Mesenchymal stem cell (in vitro differentiated cells and primary cell): ENCODE measurements at regions not wholly inside any gene's neighbourhood (a gene's known extent, or its start where the extent isn't known, plus 50 kb on each side); places are given as distances from the start of the nearest gene placed in this dataset.
A peak's percentile ranks its signal among the peaks of the same experiment; 100 is the strongest.

ENCODE experiments used
- DNase-seq: peaks from one replicate; pipeline ENCODE4 v3.0.0-alpha.2; 2013
- H2AFZ ChIP-seq: one replicate; pipeline ENCODE4 v1.6.1; 2013; ENCODE audit warnings: low read depth, mild to moderate bottlenecking, control low read depth, inconsistent platforms, low read length, moderate library complexity
- H2AK5ac ChIP-seq: 2 replicates; pipeline ENCODE4 v1.6.1; 2013; ENCODE audit warnings: low read length, moderate library complexity, mild to moderate bottlenecking, inconsistent platforms; ENCODE audit not compliant: severe bottlenecking
- H2BK120ac ChIP-seq: one replicate; pipeline ENCODE4 v1.6.1; 2013; ENCODE audit warnings: low read depth, mild to moderate bottlenecking, inconsistent platforms, low read length, moderate library complexity
- H2BK12ac ChIP-seq, 2 experiments: one replicate each; pipeline ENCODE4 v1.6.1; 2013; ENCODE audit warnings: inconsistent platforms in 2 of 2, low read length in 2 of 2, mild to moderate bottlenecking in 2 of 2, moderate library complexity in 2 of 2, control low read depth in 1 of 2
- H2BK15ac ChIP-seq: one replicate; pipeline ENCODE4 v1.6.1; 2013; ENCODE audit warnings: mild to moderate bottlenecking, low read depth, inconsistent platforms; ENCODE audit not compliant: poor library complexity, severe bottlenecking
- H2BK5ac ChIP-seq: 2 replicates; pipeline ENCODE4 v1.6.1; 2013; ENCODE audit warnings: low read depth, mild to moderate bottlenecking, low read length, control low read depth, inconsistent platforms; ENCODE audit not compliant: poor library complexity, severe bottlenecking
- H3K14ac ChIP-seq, 2 experiments: one replicate each; pipeline ENCODE4 v1.6.1; 2013; ENCODE audit warnings: inconsistent platforms in 2 of 2, low read length in 2 of 2, control low read depth in 1 of 2, mild to moderate bottlenecking in 1 of 2, moderate library complexity in 1 of 2
- H3K18ac ChIP-seq, 2 experiments: one replicate each; pipeline ENCODE4 v1.6.1; 2013; ENCODE audit warnings: inconsistent platforms in 2 of 2, low read length in 2 of 2, control low read depth in 1 of 2, low read depth in 1 of 2, mild to moderate bottlenecking in 1 of 2
- H3K23ac ChIP-seq, 2 experiments: one replicate each; pipeline ENCODE4 v1.6.1; 2013; ENCODE audit warnings: inconsistent platforms in 2 of 2, low read length in 2 of 2, mild to moderate bottlenecking in 2 of 2, moderate library complexity in 2 of 2, control low read depth in 1 of 2
- H3K27ac ChIP-seq: 2 replicates; pipeline ENCODE4 v1.5.1; 2013; ENCODE audit warnings: mild to moderate bottlenecking, moderate library complexity, low read length, control low read depth, inconsistent platforms; ENCODE audit not compliant: poor library complexity, severe bottlenecking
- H3K27me3 ChIP-seq, 2 experiments: 2 replicates each; pipeline versions ENCODE4 v1.6.1 to v1.7.0; 2013; ENCODE audit warnings: low read length in 2 of 2, mild to moderate bottlenecking in 2 of 2, moderate library complexity in 2 of 2, control low read depth in 1 of 2, inconsistent platforms in 1 of 2; ENCODE audit not compliant: control insufficient read depth in 1 of 2, insufficient read depth in 1 of 2
- H3K36me3 ChIP-seq, 2 experiments: 2 replicates each; pipeline versions ENCODE4 v1.6.1 to v1.7.0; 2013; ENCODE audit warnings: low read length in 2 of 2, control low read depth in 1 of 2, inconsistent platforms in 1 of 2, low read depth in 1 of 2, mild to moderate bottlenecking in 1 of 2; ENCODE audit not compliant: insufficient read depth in 2 of 2, control insufficient read depth in 1 of 2
- H3K4ac ChIP-seq, 2 experiments: one replicate each; pipeline ENCODE4 v1.6.1; 2013; ENCODE audit warnings: inconsistent platforms in 2 of 2, low read length in 2 of 2, mild to moderate bottlenecking in 2 of 2, moderate library complexity in 2 of 2, control low read depth in 1 of 2, low read depth in 1 of 2
- H3K4me1 ChIP-seq: 2 replicates; pipeline ENCODE4 v1.6.1; 2013; ENCODE audit warnings: low read depth, low read length, control low read depth; ENCODE audit not compliant: control insufficient read depth, insufficient read depth
- H3K4me2 ChIP-seq: 2 replicates; pipeline ENCODE4 v1.6.1; 2013; ENCODE audit warnings: low read length, mild to moderate bottlenecking, inconsistent platforms; ENCODE audit not compliant: poor library complexity, severe bottlenecking
- H3K4me3 ChIP-seq, 2 experiments: 2 replicates each; pipeline versions ENCODE4 v1.5.1 to v1.7.0; 2013; ENCODE audit warnings: low read length in 2 of 2, mild to moderate bottlenecking in 2 of 2, control low read depth in 1 of 2, low read depth in 1 of 2; ENCODE audit not compliant: insufficient read depth in 1 of 2
- H3K79me1 ChIP-seq: replicated peaks from 2 replicates; pipeline ENCODE4 v1.6.1; 2013; ENCODE audit warnings: mild to moderate bottlenecking, control low read depth, low read length, inconsistent platforms; ENCODE audit not compliant: poor library complexity, severe bottlenecking
- H3K9ac ChIP-seq: 2 replicates; pipeline ENCODE4 v1.7.0; 2013; ENCODE audit warnings: mild to moderate bottlenecking, low read length, moderate library complexity
- H3K9me3 ChIP-seq: 2 replicates; pipeline ENCODE4 v1.7.0; 2013; ENCODE audit warnings: mild to moderate bottlenecking, low read length; ENCODE audit not compliant: control insufficient read depth
- H4K8ac ChIP-seq: one replicate; pipeline ENCODE4 v1.6.1; 2013; ENCODE audit warnings: inconsistent platforms, mild to moderate bottlenecking, low read length, moderate library complexity
- H4K91ac ChIP-seq: one replicate; pipeline ENCODE4 v1.6.1; 2013; ENCODE audit warnings: mild to moderate bottlenecking, low read length, inconsistent platforms
- WGBS: methylation state at CpG from one replicate; pipeline ENCODE4 v1.1.7; 2013; ENCODE audit warnings: mixed read lengths; 5-methylcytosine and 5-hydroxymethylcytosine counted together

- H2AFZ ChIP-seq = peak overlapping the region; percentile 37
- H3K27ac ChIP-seq = no peak overlapping the region
- H3K4me1 ChIP-seq = peaks cover 8% of the 10 kb centered on the region
- no peak overlapping the region for H3K4me3 ChIP-seq
- no peak overlapping the region for H2BK120ac ChIP-seq
- no peaks in the 10 kb centered on the region for H3K36me3 ChIP-seq
- 94% methylated on average over 7 of the region's 9 CpGs for WGBS
- H4K8ac ChIP-seq = no peak overlapping the region
- no peak overlapping the region for H3K23ac ChIP-seq
- H3K79me1 ChIP-seq = no peaks in the 10 kb centered on the region
- H3K27me3 ChIP-seq = no peaks in the 10 kb centered on the region
- no peak overlapping the region for H3K18ac ChIP-seq
- DNase-seq = no peak
- H3K4me2 ChIP-seq = no peak overlapping the region
- no peak overlapping the region for H3K4ac ChIP-seq
- no peak overlapping the region for H3K9ac ChIP-seq
- H4K91ac ChIP-seq = no peak overlapping the region
- peak overlapping the region in 1 of 2 experiments; percentile 39 for H2BK12ac ChIP-seq
- no peak overlapping the region for H2BK5ac ChIP-seq
- H2BK15ac ChIP-seq = peak overlapping the region; percentile 14
- no peak overlapping the region for H3K14ac ChIP-seq
- H2AK5ac ChIP-seq = no peak overlapping the region
- H3K9me3 ChIP-seq = no peaks in the 10 kb centered on the region
Measured at GRCh38 chr18:24917767-24918166, 434.2 kb downstream of the ZNF521 start.

DNA sequence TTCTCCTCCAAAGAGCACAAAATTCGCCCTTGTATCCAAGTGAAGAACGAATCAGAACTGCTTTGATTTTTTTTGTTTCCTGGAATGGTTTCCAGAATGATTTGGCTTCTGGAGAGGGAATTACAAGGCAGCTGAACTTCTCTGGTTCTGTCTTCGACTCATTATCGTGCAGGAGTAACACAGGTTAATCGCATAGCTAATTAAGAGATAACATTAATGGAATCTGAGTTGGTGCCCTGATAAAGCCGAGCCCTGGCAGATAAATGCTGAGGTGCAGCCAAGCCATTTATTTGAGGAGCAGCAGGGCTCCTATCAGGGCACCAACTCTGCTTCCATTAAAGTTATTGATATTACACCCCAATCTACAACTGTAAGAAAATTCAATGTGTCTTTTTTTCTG lies 433.7 kb downstream of the ZNF521 start:
- no peak overlapping the region for H2BK12ac ChIP-seq
- no peak overlapping the region for H2AFZ ChIP-seq
- DNase-seq = no peak
- H2BK120ac ChIP-seq = no peak overlapping the region
- H3K27me3 ChIP-seq = no peaks in the 10 kb centered on the region
- WGBS = 82% methylated on average over 6 of the region's 6 CpGs
- no peak overlapping the region for H2AK5ac ChIP-seq
- H3K36me3 ChIP-seq = no peaks in the 10 kb centered on the region
- H3K14ac ChIP-seq = no peak overlapping the region
- no peak overlapping the region for H3K27ac ChIP-seq
- H3K9ac ChIP-seq = no peak overlapping the region
- H3K18ac ChIP-seq = no peak overlapping the region
- no peak overlapping the region for H4K8ac ChIP-seq
- H3K4me2 ChIP-seq = no peak overlapping the region
- peaks cover 8% of the 10 kb centered on the region for H3K4me1 ChIP-seq
- no peak overlapping the region for H2BK15ac ChIP-seq
- no peaks in the 10 kb centered on the region for H3K79me1 ChIP-seq
- H4K91ac ChIP-seq = no peak overlapping the region
- no peak overlapping the region for H2BK5ac ChIP-seq
- H3K23ac ChIP-seq = no peak overlapping the region
- H3K9me3 ChIP-seq = no peaks in the 10 kb centered on the region
- no peak overlapping the region for H3K4me3 ChIP-seq
- H3K4ac ChIP-seq = no peak overlapping the region

GRCh38 chr18:24919181-24919797 lies 432.7 kb downstream of the ZNF521 start:
- H2AFZ ChIP-seq = no peak overlapping the region
- no peak overlapping the region for H3K4me2 ChIP-seq
- H3K14ac ChIP-seq = no peak overlapping the region
- no peak overlapping the region for H2BK15ac ChIP-seq
- peak overlapping the region; percentile 36 for H4K8ac ChIP-seq
- H3K27me3 ChIP-seq = peaks cover 0 to 4% of the 10 kb centered on the region in 2 experiments
- no peak overlapping the region for H2BK5ac ChIP-seq
- peaks cover 4% of the 10 kb centered on the region for H3K4me1 ChIP-seq
- no peak overlapping the region for H3K23ac ChIP-seq
- no peaks in the 10 kb centered on the region for H3K36me3 ChIP-seq
- no peaks in the 10 kb centered on the region for H3K9me3 ChIP-seq
- no peak for DNase-seq
- no peak overlapping the region for H3K4ac ChIP-seq
- H3K18ac ChIP-seq = peak overlapping the region; percentile 2 to 44
- WGBS = 87% methylated on average over 10 of the region's 10 CpGs
- no peak overlapping the region for H2AK5ac ChIP-seq
- no peak overlapping the region for H3K4me3 ChIP-seq
- H3K27ac ChIP-seq = no peak overlapping the region
- no peak overlapping the region for H2BK120ac ChIP-seq
- H4K91ac ChIP-seq = no peak overlapping the region
- H3K79me1 ChIP-seq = no peaks in the 10 kb centered on the region
- no peak overlapping the region for H3K9ac ChIP-seq
- H2BK12ac ChIP-seq = peak overlapping the region in 1 of 2 experiments; percentile 12

GRCh38 chr18:24922491-24922890 lies 429.5 kb downstream of the ZNF521 start:
- Histone ChIP-seq H3K4ac (no peak overlapping the region), H3K36me3 (no peaks in the 10 kb centered on the region), H2BK15ac (no peak overlapping the region), H3K23ac (no peak overlapping the region), H4K91ac (no peak overlapping the region), H3K79me1 (no peaks in the 10 kb centered on the region), H2AFZ (no peak overlapping the region), H3K18ac (no peak overlapping the region), H2BK120ac (no peak overlapping the region), H3K14ac (no peak overlapping the region), H3K4me3 (no peak overlapping the region), H3K4me2 (no peak overlapping the region), H3K9me3 (no peaks in the 10 kb centered on the region), H4K8ac (no peak overlapping the region), H3K4me1 (no peaks in the 10 kb centered on the region), H2AK5ac (no peak overlapping the region), H3K27ac (no peak overlapping the region), H2BK12ac (no peak overlapping the region), H2BK5ac (no peak overlapping the region), H3K9ac (no peak overlapping the region), H3K27me3 (peaks cover 0 to 4% of the 10 kb centered on the region in 2 experiments)
- no peak for DNase-seq
- WGBS = 39% methylated on average over 3 of the region's 4 CpGs
